ENCODE measurements at regions not wholly inside any gene's neighbourhood (a gene's known extent, or its start where the extent isn't known, plus 50 kb on each side); places are given as distances from the start of the nearest gene placed in this dataset.

DNA sequence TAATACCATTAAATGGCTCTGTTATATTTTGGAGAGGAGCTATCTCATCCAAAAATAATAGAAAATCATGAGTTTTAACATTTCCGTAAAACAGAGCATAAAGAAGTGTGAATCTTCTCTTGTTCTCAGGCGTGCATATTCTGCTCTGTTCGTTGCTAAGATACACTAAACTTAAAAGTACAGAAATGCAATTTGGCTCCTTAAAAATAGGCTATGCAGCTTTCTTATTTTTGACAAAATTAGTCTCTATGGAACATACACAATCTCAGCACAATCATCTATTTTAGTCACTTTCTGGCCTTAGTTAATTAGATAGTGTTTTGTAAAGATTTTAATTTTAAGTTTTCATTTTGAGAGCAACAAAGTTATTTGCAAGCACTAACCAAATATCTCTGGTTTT, 79.0 kb upstream of the USP25 start:
- Histone ChIP-seq H3K27me3 (no peaks in the 10 kb centered on the region), H3K4me3 (no peak overlapping the region), H3K4me1 (no peaks in the 10 kb centered on the region), H3K36me3 (no peaks in the 10 kb centered on the region), H3K27ac (no peak overlapping the region), H3K9me3 (no peaks in the 10 kb centered on the region)
- intact Hi-C loops (cut with DNase I) = no loop called here
- no peak for DNase-seq (ENCODE audit: low spot score in 2 of 2)
- TF ChIP-seq, protein P1, sequence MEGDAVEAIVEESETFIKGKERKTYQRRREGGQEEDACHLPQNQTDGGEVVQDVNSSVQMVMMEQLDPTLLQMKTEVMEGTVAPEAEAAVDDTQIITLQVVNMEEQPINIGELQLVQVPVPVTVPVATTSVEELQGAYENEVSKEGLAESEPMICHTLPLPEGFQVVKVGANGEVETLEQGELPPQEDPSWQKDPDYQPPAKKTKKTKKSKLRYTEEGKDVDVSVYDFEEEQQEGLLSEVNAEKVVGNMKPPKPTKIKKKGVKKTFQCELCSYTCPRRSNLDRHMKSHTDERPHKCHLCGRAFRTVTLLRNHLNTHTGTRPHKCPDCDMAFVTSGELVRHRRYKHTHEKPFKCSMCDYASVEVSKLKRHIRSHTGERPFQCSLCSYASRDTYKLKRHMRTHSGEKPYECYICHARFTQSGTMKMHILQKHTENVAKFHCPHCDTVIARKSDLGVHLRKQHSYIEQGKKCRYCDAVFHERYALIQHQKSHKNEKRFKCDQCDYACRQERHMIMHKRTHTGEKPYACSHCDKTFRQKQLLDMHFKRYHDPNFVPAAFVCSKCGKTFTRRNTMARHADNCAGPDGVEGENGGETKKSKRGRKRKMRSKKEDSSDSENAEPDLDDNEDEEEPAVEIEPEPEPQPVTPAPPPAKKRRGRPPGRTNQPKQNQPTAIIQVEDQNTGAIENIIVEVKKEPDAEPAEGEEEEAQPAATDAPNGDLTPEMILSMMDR (IDR thresholded peaks at IDR 0.05) = no peak

DNA sequence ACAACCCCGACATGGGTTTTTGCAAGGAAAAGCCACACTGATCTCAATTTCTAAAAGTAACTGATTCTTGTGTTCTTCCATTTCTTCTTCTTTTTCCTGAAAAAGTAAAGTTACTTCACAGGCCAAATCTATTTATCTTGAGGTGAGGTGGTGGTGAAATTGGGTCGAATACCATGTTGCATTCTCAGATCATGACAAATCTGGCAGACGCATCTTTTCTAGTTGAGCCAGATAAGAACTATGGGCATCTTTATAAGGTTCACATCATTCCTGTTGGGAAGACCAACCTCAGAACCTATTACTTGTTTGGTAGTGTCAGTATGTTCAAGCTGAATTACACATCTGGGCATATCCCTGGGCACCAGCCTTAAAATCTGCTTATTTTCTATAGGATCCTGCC, 78.6 kb upstream of the USP25 start:
- intact Hi-C loops (cut with DNase I) = no loop called here
- no peaks in the 10 kb centered on the region for H3K4me1 ChIP-seq
- H3K27ac ChIP-seq = no peak overlapping the region
- no peaks in the 10 kb centered on the region for H3K36me3 ChIP-seq
- TF ChIP-seq, protein P1 (IDR thresholded peaks at IDR 0.05) = no peak
- no peak overlapping the region for H3K4me3 ChIP-seq
- H3K9me3 ChIP-seq = no peaks in the 10 kb centered on the region
- H3K27me3 ChIP-seq = no peaks in the 10 kb centered on the region
- no peak for DNase-seq (ENCODE audit: low spot score in 2 of 2)

DNA sequence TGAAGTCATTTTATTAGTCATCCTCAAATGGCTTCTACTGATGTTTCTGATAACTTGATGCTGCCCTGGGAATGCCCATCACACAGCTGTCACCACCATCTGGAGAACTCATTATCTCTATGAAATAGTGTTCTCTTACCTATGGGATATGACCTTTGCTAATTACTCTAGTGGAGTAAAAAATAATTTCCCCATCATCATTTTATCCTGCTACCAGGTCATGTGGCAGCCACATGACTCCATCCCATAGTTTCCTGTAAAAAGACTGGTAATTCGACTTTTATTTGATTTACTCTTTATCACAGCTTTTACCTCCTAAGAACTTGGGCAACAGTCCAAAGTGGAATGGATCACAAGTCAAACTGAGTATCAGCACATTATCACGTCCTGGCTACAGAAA, 76.1 kb upstream of the USP25 start:
- TF ChIP-seq, protein P1 (IDR thresholded peaks at IDR 0.05) = no peak
- no peaks in the 10 kb centered on the region for H3K4me1 ChIP-seq
- H3K27ac ChIP-seq = no peak overlapping the region
- H3K4me3 ChIP-seq = no peak overlapping the region
- intact Hi-C loops (cut with DNase I) = no loop called here
- H3K36me3 ChIP-seq = no peaks in the 10 kb centered on the region
- H3K9me3 ChIP-seq = no peaks in the 10 kb centered on the region
- no peak for DNase-seq (ENCODE audit: low spot score in 2 of 2)
- H3K27me3 ChIP-seq = no peaks in the 10 kb centered on the region

DNA sequence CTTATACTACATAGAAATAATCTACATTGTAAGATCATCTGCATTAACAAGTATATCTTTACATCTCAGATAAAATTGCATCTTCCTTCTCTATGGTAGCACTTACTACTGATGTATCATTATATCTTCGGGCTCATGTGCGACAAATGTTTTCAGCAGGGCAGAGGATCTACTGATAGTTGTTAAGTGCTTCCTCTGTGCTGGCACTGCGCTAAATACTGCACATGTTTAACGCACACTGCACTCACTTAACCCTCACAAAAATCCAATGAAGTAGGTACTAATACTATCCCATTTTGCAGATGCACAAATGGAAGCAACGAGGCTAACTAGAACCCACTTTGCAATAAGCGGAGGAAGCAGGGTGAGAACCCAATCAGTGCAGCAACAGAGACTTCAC, 75.6 kb upstream of the USP25 start:
- H3K4me1 ChIP-seq = no peaks in the 10 kb centered on the region
- H3K36me3 ChIP-seq = no peaks in the 10 kb centered on the region
- H3K27me3 ChIP-seq = no peaks in the 10 kb centered on the region
- no peaks in the 10 kb centered on the region for H3K9me3 ChIP-seq
- DNase-seq (ENCODE audit: low spot score in 2 of 2) = no peak
- no peak overlapping the region for H3K27ac ChIP-seq
- TF ChIP-seq, protein P1 (IDR thresholded peaks at IDR 0.05) = no peak
- intact Hi-C loops (cut with DNase I) = no loop called here
- H3K4me3 ChIP-seq = no peak overlapping the region

DNA sequence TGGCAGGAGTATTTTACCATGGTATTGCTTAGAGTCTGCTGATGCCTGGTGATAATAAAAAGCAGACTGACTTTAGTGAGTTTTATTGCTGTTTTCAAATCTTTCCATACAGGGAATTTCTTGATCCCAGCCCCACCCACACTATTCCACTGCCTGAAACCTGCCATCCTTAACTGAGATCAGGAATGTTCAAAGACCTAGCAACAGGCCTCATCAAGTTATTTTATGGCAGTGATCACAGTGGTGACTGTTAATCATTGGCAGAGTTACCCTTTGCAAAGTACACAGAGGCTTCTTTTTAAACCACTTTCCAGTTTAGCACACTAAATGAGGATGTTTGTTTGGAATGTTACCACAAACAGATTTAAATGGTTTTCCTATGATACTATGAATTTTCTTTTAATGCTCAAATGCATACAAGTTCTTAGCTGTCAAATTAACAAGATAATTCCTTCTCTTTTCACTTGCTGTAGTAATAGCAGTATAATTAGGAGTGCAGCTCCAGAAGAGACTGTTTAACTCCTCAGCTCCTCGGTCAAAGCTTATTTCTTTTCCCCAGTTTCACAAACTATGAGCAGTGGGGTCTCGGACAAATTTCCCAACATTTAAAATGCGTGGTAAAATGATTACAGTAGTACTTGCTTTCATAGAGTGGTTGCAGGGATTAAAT, 69.9 kb upstream of the USP25 start:
- Histone ChIP-seq H3K27ac (no peak overlapping the region), H3K4me3 (no peak overlapping the region), H3K4me1 (no peaks in the 10 kb centered on the region), H3K36me3 (no peaks in the 10 kb centered on the region), H3K9me3 (no peaks in the 10 kb centered on the region), H3K27me3 (no peaks in the 10 kb centered on the region)
- intact Hi-C loops (cut with DNase I) = no loop called here
- DNase-seq (ENCODE audit: low spot score in 2 of 2) = no peak
- TF ChIP-seq, protein P1 (IDR thresholded peaks at IDR 0.05) = no peak

DNA sequence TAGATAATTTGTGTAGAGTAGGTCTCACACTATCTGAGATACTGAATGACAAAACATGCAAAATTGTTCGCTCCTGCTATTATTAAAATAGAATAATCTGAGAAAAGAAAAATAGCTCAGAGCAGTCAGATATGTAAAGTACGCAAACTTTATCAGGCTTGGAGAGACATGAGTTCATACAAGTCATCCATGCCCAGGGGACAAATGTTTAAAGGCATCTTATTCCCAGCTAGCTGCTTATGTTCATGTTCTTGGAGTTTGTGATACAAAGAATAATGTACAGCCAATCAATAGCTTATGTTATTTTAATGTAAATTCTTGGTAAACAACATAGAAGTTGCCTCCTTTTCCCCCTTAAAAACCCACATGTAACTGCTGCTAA, 69.4 kb upstream of the USP25 start:
- DNase-seq (ENCODE audit: low spot score in 2 of 2) = no peak
- Histone ChIP-seq H3K4me1 (no peaks in the 10 kb centered on the region), H3K9me3 (no peaks in the 10 kb centered on the region), H3K27ac (no peak overlapping the region), H3K36me3 (no peaks in the 10 kb centered on the region), H3K27me3 (no peaks in the 10 kb centered on the region), H3K4me3 (no peak overlapping the region)
- intact Hi-C loops (cut with DNase I) = no loop called here
- TF ChIP-seq, protein P1 (IDR thresholded peaks at IDR 0.05) = no peak
